A673 (cell line): ENCODE measurements at regions not wholly inside any gene's neighbourhood (a gene's known extent, or its start where the extent isn't known, plus 50 kb on each side); places are given as distances from the start of the nearest gene placed in this dataset.
"Not testable (repeated sequence)": the region's sequence is repeated elsewhere in the genome, so short reads cannot be mapped to it uniquely, and the experiment has no call there.

Experiments
- BruUV-seq: library from RNA; stranded (reverse); fragments of 400-500 nt; replicated peaks from 2 replicates; lab custom pipeline; 2021; lab: Mats Ljungman, UMichigan
- CTCF ChIA-PET: fragments of 300-600 bp; sonication (Branson Sonifier 250); formaldehyde crosslinking; loops from one replicate; lab custom pipeline; 2022; ENCODE audit warnings: antibody characterized with exemption; lab: Charles Lee
- POLR2A ChIA-PET: fragments of 300-600 bp; sonication (Branson Sonifier 250); formaldehyde crosslinking; loops from one replicate; lab custom pipeline; 2022; ENCODE audit warnings: antibody characterized with exemption; ENCODE audit not compliant: low non-redundant PET; lab: Charles Lee
- DNase-seq: peaks from one replicate; pipeline ENCODE4 v3.0.0-alpha.2; 2015; ENCODE audit warnings: low spot score
- H3K27ac ChIP-seq: fragments of 200-600 bp; sonication (generic); 2 replicates; pipeline ENCODE4 v1.5.1; 2016; ENCODE audit warnings: mixed run types, low read depth, mild to moderate bottlenecking, mixed read lengths, antibody characterized with exemption, low read length; ENCODE audit not compliant: poor library complexity, severe bottlenecking
- H3K27me3 ChIP-seq: fragments of 200-600 bp; sonication (generic); replicated peaks from 2 replicates; pipeline ENCODE4 v1.6.1; 2017; ENCODE audit warnings: mixed run types, low read depth, mild to moderate bottlenecking, mixed read lengths, antibody characterized with exemption, low read length; ENCODE audit not compliant: insufficient read depth, poor library complexity
- H3K36me3 ChIP-seq: fragments of 200-600 bp; sonication (generic); 2 replicates; pipeline ENCODE4 v1.6.1; 2016; ENCODE audit warnings: mixed run types, mild to moderate bottlenecking, mixed read lengths, antibody characterized with exemption, low read length; ENCODE audit not compliant: insufficient read depth, poor library complexity, severe bottlenecking
- H3K4me1 ChIP-seq: fragments of 200-600 bp; sonication (generic); 2 replicates; pipeline ENCODE4 v1.6.1; 2017; ENCODE audit warnings: mixed run types, mild to moderate bottlenecking, mixed read lengths, antibody characterized with exemption, low read length; ENCODE audit not compliant: insufficient read depth, poor library complexity, severe bottlenecking
- H3K4me3 ChIP-seq: fragments of 200-600 bp; sonication (generic); 2 replicates; pipeline ENCODE4 v1.5.1; 2016; ENCODE audit warnings: low read depth, mixed run types, mild to moderate bottlenecking, mixed read lengths, low read length; ENCODE audit not compliant: poor library complexity, severe bottlenecking
- H3K9me3 ChIP-seq: fragments of 200-600 bp; sonication (generic); 2 replicates; pipeline ENCODE4 v1.6.1; 2016; ENCODE audit warnings: mixed run types, low read depth, mild to moderate bottlenecking, mixed read lengths, antibody characterized with exemption, low read length; ENCODE audit not compliant: poor library complexity, severe bottlenecking
- CTCF ChIP-seq: fragments of 300-800, 200-600 bp; sonication (generic); conservative IDR thresholded peaks from 2 replicates; pipeline ENCODE4 v1.5.1; 2017; ENCODE audit warnings: low read depth, mild to moderate bottlenecking, antibody characterized with exemption, low read length, moderate library complexity, mixed read lengths
- EZH2 ChIP-seq: fragments of 200-600 bp; sonication (generic); IDR thresholded peaks from 2 replicates; pipeline ENCODE4 v1.6.1; 2017; ENCODE audit warnings: borderline replicate concordance, low read depth, mild to moderate bottlenecking, mixed read lengths, antibody characterized with exemption, low read length; ENCODE audit not compliant: poor library complexity, severe bottlenecking
- intact Hi-C: fragments of 100-400 bp; cut with micrococcal nuclease; formaldehyde crosslinking; loops from one replicate; pipeline ENCODE4 v1.10.0; 2022; ENCODE audit not compliant: unreplicated experiment

GRCh38 chr6:102911571-102911970 lies 1518.1 kb downstream of the GRIK2 start:
- intact Hi-C loops, result no loop called here
- TF ChIP-seq CTCF, result no peak
- TF ChIP-seq EZH2, result no peak
- ChIA-PET POLR2A (interaction anchor here (0.6 kb wide), 1 partner anchor 16 kb away, joined by 3 read pairs; no protein-coding TSS in a partner anchor), CTCF (no interaction called here)
- Histone ChIP-seq H3K4me1 (no peaks in the 10 kb centered on the region), H3K27me3 (no peaks in the 10 kb centered on the region), H3K36me3 (no peaks in the 10 kb centered on the region), H3K4me3 (no peak overlapping the region), H3K9me3 (no peaks in the 10 kb centered on the region), H3K27ac (no peak overlapping the region)
- no TSS peak for BruUV-seq
- DNase-seq, result no peak

GRCh38 chr6:102910701-102911139 lies 1517.2 kb downstream of the GRIK2 start:
- intact Hi-C loops, CTCF ChIA-PET: not testable (repeated sequence)

GRCh38 chr6:102907181-102907580 lies 1513.7 kb downstream of the GRIK2 start:
- H3K27ac ChIP-seq, result no peak overlapping the region
- no peaks in the 10 kb centered on the region for H3K9me3 ChIP-seq
- H3K4me3 ChIP-seq, result no peak overlapping the region
- POLR2A ChIA-PET, result no interaction called here
- no TSS peak for BruUV-seq
- TF ChIP-seq CTCF, result no peak
- no peak for TF ChIP-seq EZH2
- H3K4me1 ChIP-seq, result no peaks in the 10 kb centered on the region
- no peaks in the 10 kb centered on the region for H3K27me3 ChIP-seq
- DNase-seq, result peak; percentile 9
- CTCF ChIA-PET, result no interaction called here
- no peaks in the 10 kb centered on the region for H3K36me3 ChIP-seq
- intact Hi-C loops, result no loop called here

More at GRCh38 chr6:102910701-102911139, 1517.2 kb downstream of the GRIK2 start:
- POLR2A ChIA-PET, H3K36me3 ChIP-seq, DNase-seq, H3K27ac ChIP-seq, H3K27me3 ChIP-seq, H3K9me3 ChIP-seq, H3K4me3 ChIP-seq, BruUV-seq, H3K4me1 ChIP-seq: not testable (repeated sequence)

- Histone ChIP-seq H3K27me3 (no peaks in the 10 kb centered on the region), H3K36me3 (no peaks in the 10 kb centered on the region), H3K4me3 (no peak overlapping the region), H3K4me1 (no peaks in the 10 kb centered on the region), H3K27ac (no peak overlapping the region), H3K9me3 (no peaks in the 10 kb centered on the region)
- ChIA-PET POLR2A (no interaction called here), CTCF (no interaction called here)
- intact Hi-C loops, result no loop called here
- no TSS peak for BruUV-seq
- no peak for DNase-seq
- TF ChIP-seq EZH2, result no peak
- no peak for TF ChIP-seq CTCF
Measured at GRCh38 chr6:102902471-102902870, 1509.0 kb downstream of the GRIK2 start.
